HUES64 (cell line): ENCODE measurements at regions not wholly inside any gene's neighbourhood (a gene's known extent, or its start where the extent isn't known, plus 50 kb on each side); places are given as distances from the start of the nearest gene placed in this dataset.

Experiments used
- H3K27ac ChIP-seq: 2 replicates; pipeline ENCODE4 v1.7.0; 2013; ENCODE audit warnings: low read depth, low read length, inconsistent platforms
- H3K27me3 ChIP-seq: 2 replicates; pipeline ENCODE4 v1.6.1; 2013; ENCODE audit warnings: mild to moderate bottlenecking, low read length; ENCODE audit not compliant: insufficient read depth
- H3K36me3 ChIP-seq: 2 replicates; pipeline ENCODE4 v1.6.1; 2013; ENCODE audit warnings: mild to moderate bottlenecking, low read length; ENCODE audit not compliant: insufficient read depth
- H3K4me1 ChIP-seq: 2 replicates; pipeline ENCODE4 v1.6.1; 2013; ENCODE audit warnings: mild to moderate bottlenecking, low read length, moderate library complexity; ENCODE audit not compliant: insufficient read depth
- H3K4me3 ChIP-seq: 2 replicates; pipeline ENCODE4 v1.5.1; 2013; ENCODE audit warnings: mild to moderate bottlenecking, low read length, moderate library complexity
- H3K9ac ChIP-seq: 2 replicates; pipeline ENCODE4 v1.6.1; 2013; ENCODE audit warnings: mild to moderate bottlenecking, low read depth, low read length
- H3K9me3 ChIP-seq: 2 replicates; pipeline ENCODE4 v1.6.1; 2013; ENCODE audit warnings: low read depth, low read length; ENCODE audit not compliant: insufficient read depth
- WGBS: fragments of 150-250, 120-280 bp; methylation state at CpG from one replicate; pipeline ENCODE4 v1.1.7; 2013; ENCODE audit warnings: missing lambda C conversion rate; 5-methylcytosine and 5-hydroxymethylcytosine counted together

GRCh38 chr20:12821249-12821648 lies 187.5 kb upstream of the SPTLC3 start:
- 91% methylated on average over 3 of the region's 3 CpGs for WGBS
- no peak overlapping the region for H3K27ac ChIP-seq
- no peaks in the 10 kb centered on the region for H3K27me3 ChIP-seq
- no peak overlapping the region for H3K9ac ChIP-seq
- no peaks in the 10 kb centered on the region for H3K4me1 ChIP-seq
- H3K4me3 ChIP-seq = no peak overlapping the region
- H3K9me3 ChIP-seq = no peaks in the 10 kb centered on the region
- H3K36me3 ChIP-seq = no peaks in the 10 kb centered on the region

- Histone ChIP-seq H3K27me3 (no peaks in the 10 kb centered on the region), H3K4me3 (no peak overlapping the region), H3K9me3 (no peaks in the 10 kb centered on the region), H3K4me1 (no peaks in the 10 kb centered on the region), H3K9ac (no peak overlapping the region), H3K27ac (no peak overlapping the region), H3K36me3 (no peaks in the 10 kb centered on the region)
- WGBS = 100% methylated on average over 2 of the region's 3 CpGs
These were observed 185.0 kb upstream of the SPTLC3 start for GRCh38 chr20:12823734-12824133.

- WGBS = 89% methylated on average over 6 of the region's 6 CpGs
- no peaks in the 10 kb centered on the region for H3K36me3 ChIP-seq
- H3K27ac ChIP-seq = no peak overlapping the region
- no peaks in the 10 kb centered on the region for H3K4me1 ChIP-seq
- H3K4me3 ChIP-seq = no peak overlapping the region
- H3K27me3 ChIP-seq = no peaks in the 10 kb centered on the region
- no peak overlapping the region for H3K9ac ChIP-seq
- H3K9me3 ChIP-seq = no peaks in the 10 kb centered on the region
These were observed 184.2 kb upstream of the SPTLC3 start for GRCh38 chr20:12824328-12825225.

- 95% methylated on average over 6 of the region's 6 CpGs for WGBS
- no peak overlapping the region for H3K27ac ChIP-seq
- H3K27me3 ChIP-seq = no peaks in the 10 kb centered on the region
- H3K4me3 ChIP-seq = no peak overlapping the region
- H3K9me3 ChIP-seq = no peaks in the 10 kb centered on the region
- H3K4me1 ChIP-seq = no peaks in the 10 kb centered on the region
- H3K36me3 ChIP-seq = no peaks in the 10 kb centered on the region
- no peak overlapping the region for H3K9ac ChIP-seq
These were observed 183.6 kb upstream of the SPTLC3 start for GRCh38 chr20:12825226-12825595.

- Histone ChIP-seq H3K9me3 (no peaks in the 10 kb centered on the region), H3K4me3 (no peak overlapping the region), H3K4me1 (no peaks in the 10 kb centered on the region), H3K9ac (no peak overlapping the region), H3K36me3 (no peaks in the 10 kb centered on the region), H3K27ac (no peak overlapping the region), H3K27me3 (no peaks in the 10 kb centered on the region)
- 87% methylated on average over 1 of the region's 2 CpGs for WGBS
These were observed 180.9 kb upstream of the SPTLC3 start for GRCh38 chr20:12827816-12828385.

- no peaks in the 10 kb centered on the region for H3K36me3 ChIP-seq
- no peaks in the 10 kb centered on the region for H3K4me1 ChIP-seq
- no peak overlapping the region for H3K27ac ChIP-seq
- 85% methylated on average over 5 of the region's 5 CpGs for WGBS
- no peak overlapping the region for H3K4me3 ChIP-seq
- H3K27me3 ChIP-seq = no peaks in the 10 kb centered on the region
- H3K9me3 ChIP-seq = no peaks in the 10 kb centered on the region
- no peak overlapping the region for H3K9ac ChIP-seq
These were observed 179.6 kb upstream of the SPTLC3 start for GRCh38 chr20:12829170-12829569.

GRCh38 chr20:12833861-12834260 lies 174.9 kb upstream of the SPTLC3 start:
- no peak overlapping the region for H3K27ac ChIP-seq
- no peaks in the 10 kb centered on the region for H3K9me3 ChIP-seq
- H3K36me3 ChIP-seq = no peaks in the 10 kb centered on the region
- H3K27me3 ChIP-seq = no peaks in the 10 kb centered on the region
- H3K4me3 ChIP-seq = no peak overlapping the region
- H3K4me1 ChIP-seq = peaks cover 11% of the 10 kb centered on the region; the same call in 1 of the 2 replicates
- no peak overlapping the region for H3K9ac ChIP-seq
- WGBS = 92% methylated on average over 1 of the region's 1 CpG

- no peaks in the 10 kb centered on the region for H3K9me3 ChIP-seq
- no peak overlapping the region for H3K4me3 ChIP-seq
- peak overlapping the region; percentile 30; the same call in 1 of the 2 replicates for H3K9ac ChIP-seq
- peaks cover 11% of the 10 kb centered on the region; the same call in 1 of the 2 replicates for H3K4me1 ChIP-seq
- H3K36me3 ChIP-seq = no peaks in the 10 kb centered on the region
- 83% methylated on average over 1 of the region's 1 CpG for WGBS
- H3K27ac ChIP-seq = no peak overlapping the region
- no peaks in the 10 kb centered on the region for H3K27me3 ChIP-seq
These were observed 172.8 kb upstream of the SPTLC3 start for GRCh38 chr20:12835999-12836398.

- H3K4me1 ChIP-seq = peaks cover 11% of the 10 kb centered on the region; the same call in 1 of the 2 replicates
- 62% methylated on average over 2 of the region's 2 CpGs for WGBS
- no peaks in the 10 kb centered on the region for H3K36me3 ChIP-seq
- H3K27ac ChIP-seq = no peak overlapping the region
- no peak overlapping the region for H3K4me3 ChIP-seq
- H3K9me3 ChIP-seq = no peaks in the 10 kb centered on the region
- no peaks in the 10 kb centered on the region for H3K27me3 ChIP-seq
- H3K9ac ChIP-seq = no peak overlapping the region
These were observed 171.1 kb upstream of the SPTLC3 start for GRCh38 chr20:12837646-12838045.

GRCh38 chr20:12838261-12838866 lies 170.4 kb upstream of the SPTLC3 start:
- Histone ChIP-seq H3K4me1 (peaks cover 11% of the 10 kb centered on the region; the same call in 1 of the 2 replicates), H3K27me3 (no peaks in the 10 kb centered on the region), H3K9ac (no peak overlapping the region), H3K36me3 (no peaks in the 10 kb centered on the region), H3K9me3 (no peaks in the 10 kb centered on the region), H3K4me3 (no peak overlapping the region), H3K27ac (no peak overlapping the region)
- WGBS = 91% methylated on average over 3 of the region's 3 CpGs

GRCh38 chr20:12847872-12848271 lies 160.9 kb upstream of the SPTLC3 start:
- WGBS = 85% methylated on average over 2 of the region's 2 CpGs
- Histone ChIP-seq H3K4me3 (no peak overlapping the region), H3K27me3 (no peaks in the 10 kb centered on the region), H3K4me1 (no peaks in the 10 kb centered on the region), H3K9me3 (no peaks in the 10 kb centered on the region), H3K36me3 (no peaks in the 10 kb centered on the region), H3K9ac (no peak overlapping the region), H3K27ac (no peak overlapping the region)
